Parathyroid adenoma (tissue), 2 donors: ENCODE measurements at regions not wholly inside any gene's neighbourhood (a gene's known extent, or its start where the extent isn't known, plus 50 kb on each side); places are given as distances from the start of the nearest gene placed in this dataset.
"Not testable (repeated sequence)": the region's sequence is repeated elsewhere in the genome, so short reads cannot be mapped to it uniquely, and the experiment has no call there.

Experiments
- H2AFZ ChIP-seq: fragments of 300-600 bp; sonication (generic); one replicate; pipeline ENCODE4 v1.7.0; 2017; ENCODE audit warnings: antibody characterized with exemption, mild to moderate bottlenecking
- H3K27ac ChIP-seq: fragments of 300-600 bp; sonication (generic); one replicate; pipeline ENCODE4 v1.7.0; 2017
- H3K27me3 ChIP-seq: fragments of 300-600 bp; sonication (generic); one replicate; pipeline ENCODE4 v1.7.0; 2017; ENCODE audit warnings: low read length; ENCODE audit not compliant: control insufficient read depth, insufficient read depth
- H3K36me3 ChIP-seq: fragments of 300-600 bp; sonication (generic); one replicate; pipeline ENCODE4 v1.7.0; 2017; ENCODE audit warnings: low read length; ENCODE audit not compliant: control insufficient read depth, insufficient read depth
- H3K4me1 ChIP-seq: fragments of 300-600 bp; sonication (generic); one replicate; pipeline ENCODE4 v1.7.0; 2017; ENCODE audit warnings: control low read depth
- H3K4me2 ChIP-seq: fragments of 300-600 bp; sonication (generic); one replicate; pipeline ENCODE4 v1.7.0; 2017; ENCODE audit warnings: low read length
- H3K4me3 ChIP-seq: fragments of 300-600 bp; sonication (generic); one replicate; pipeline ENCODE4 v1.7.0; 2017; ENCODE audit warnings: low read depth, low read length
- H3K79me2 ChIP-seq: fragments of 300-600 bp; sonication (generic); one replicate; pipeline ENCODE4 v1.7.0; 2017; ENCODE audit warnings: control low read depth
- H3K9ac ChIP-seq: fragments of 300-600 bp; sonication (generic); one replicate; pipeline ENCODE4 v1.7.0; 2017; ENCODE audit warnings: mild to moderate bottlenecking
- H3K9me3 ChIP-seq: fragments of 300-600 bp; sonication (generic); one replicate; pipeline ENCODE4 v1.7.0; 2017; ENCODE audit warnings: low read length; ENCODE audit not compliant: control insufficient read depth
- donor health status: primary hyperparathyroidism.

GRCh38 chr2:111296122-111296804 lies 175.5 kb downstream of the BCL2L11 start:
- H3K4me3 ChIP-seq, H3K27me3 ChIP-seq, H3K4me1 ChIP-seq, H3K4me2 ChIP-seq, H3K36me3 ChIP-seq, H3K9ac ChIP-seq, H3K9me3 ChIP-seq, H2AFZ ChIP-seq, H3K27ac ChIP-seq, H3K79me2 ChIP-seq: not testable (repeated sequence)

GRCh38 chr2:111297128-111297527 lies 176.4 kb downstream of the BCL2L11 start:
- not testable (repeated sequence) for H3K79me2 ChIP-seq, H3K9ac ChIP-seq, H3K36me3 ChIP-seq, H3K27me3 ChIP-seq, H3K4me3 ChIP-seq, H3K4me2 ChIP-seq, H3K27ac ChIP-seq, H3K4me1 ChIP-seq, H2AFZ ChIP-seq, H3K9me3 ChIP-seq

- H3K36me3 ChIP-seq, H3K27ac ChIP-seq, H3K4me1 ChIP-seq, H3K9me3 ChIP-seq, H3K4me3 ChIP-seq, H3K4me2 ChIP-seq, H2AFZ ChIP-seq, H3K79me2 ChIP-seq, H3K9ac ChIP-seq, H3K27me3 ChIP-seq: not testable (repeated sequence)
These were observed 178.2 kb downstream of the BCL2L11 start for GRCh38 chr2:111298927-111299326.

- not testable (repeated sequence) for H3K4me3 ChIP-seq, H3K36me3 ChIP-seq, H2AFZ ChIP-seq, H3K4me2 ChIP-seq, H3K27ac ChIP-seq, H3K79me2 ChIP-seq, H3K9ac ChIP-seq, H3K9me3 ChIP-seq, H3K4me1 ChIP-seq, H3K27me3 ChIP-seq
These were observed 178.9 kb downstream of the BCL2L11 start for GRCh38 chr2:111299635-111300034.

GRCh38 chr2:111301677-111302076 lies 181.0 kb downstream of the BCL2L11 start:
- H3K4me3 ChIP-seq, H3K9me3 ChIP-seq, H3K27ac ChIP-seq, H3K4me1 ChIP-seq, H3K27me3 ChIP-seq, H3K36me3 ChIP-seq, H2AFZ ChIP-seq, H3K4me2 ChIP-seq, H3K9ac ChIP-seq, H3K79me2 ChIP-seq: not testable (repeated sequence)

- H3K4me1 ChIP-seq, H3K9ac ChIP-seq, H2AFZ ChIP-seq, H3K27ac ChIP-seq, H3K36me3 ChIP-seq, H3K27me3 ChIP-seq, H3K79me2 ChIP-seq, H3K9me3 ChIP-seq, H3K4me3 ChIP-seq, H3K4me2 ChIP-seq: not testable (repeated sequence)
These were observed 181.9 kb downstream of the BCL2L11 start for GRCh38 chr2:111302397-111303218.

GRCh38 chr2:111307302-111307701 lies 186.6 kb downstream of the BCL2L11 start:
- H3K4me2 ChIP-seq = not testable (repeated sequence)

GRCh38 chr2:111309231-111310075 lies 188.7 kb downstream of the BCL2L11 start:
- not testable (repeated sequence) for H3K36me3 ChIP-seq, H3K9ac ChIP-seq, H2AFZ ChIP-seq, H3K4me1 ChIP-seq, H3K9me3 ChIP-seq, H3K4me3 ChIP-seq, H3K79me2 ChIP-seq, H3K27me3 ChIP-seq, H3K4me2 ChIP-seq, H3K27ac ChIP-seq

More at GRCh38 chr2:111307302-111307701, 186.6 kb downstream of the BCL2L11 start:
- H3K9me3 ChIP-seq, H3K79me2 ChIP-seq, H2AFZ ChIP-seq, H3K36me3 ChIP-seq, H3K4me3 ChIP-seq, H3K4me1 ChIP-seq, H3K9ac ChIP-seq, H3K27me3 ChIP-seq, H3K27ac ChIP-seq: not testable (repeated sequence)

GRCh38 chr2:111310395-111310794 lies 189.7 kb downstream of the BCL2L11 start:
- H3K79me2 ChIP-seq, H3K4me3 ChIP-seq, H3K4me2 ChIP-seq, H3K27me3 ChIP-seq, H3K4me1 ChIP-seq, H3K9me3 ChIP-seq, H3K27ac ChIP-seq, H2AFZ ChIP-seq, H3K9ac ChIP-seq, H3K36me3 ChIP-seq: not testable (repeated sequence)

GRCh38 chr2:111311568-111311967 lies 190.9 kb downstream of the BCL2L11 start:
- not testable (repeated sequence) for H2AFZ ChIP-seq, H3K27ac ChIP-seq, H3K4me1 ChIP-seq, H3K4me3 ChIP-seq, H3K27me3 ChIP-seq, H3K9me3 ChIP-seq, H3K79me2 ChIP-seq, H3K36me3 ChIP-seq, H3K4me2 ChIP-seq, H3K9ac ChIP-seq
